Nephron progenitor cell (in vitro differentiated cells): ENCODE measurements at regions not wholly inside any gene's neighbourhood (a gene's known extent, or its start where the extent isn't known, plus 50 kb on each side); places are given as distances from the start of the nearest gene placed in this dataset.

Experiments
- DNase-seq: peaks from one replicate; pipeline ENCODE4 v3.0.0; 2021
- H3K27ac Mint-ChIP-seq: 2 replicates; pipeline ENCODE4 v1.8.0; 2021; ENCODE audit warnings: mild to moderate bottlenecking, moderate library complexity, mixed read lengths
- H3K27me3 Mint-ChIP-seq: 2 replicates; pipeline ENCODE4 v1.8.0; 2021; ENCODE audit warnings: mild to moderate bottlenecking, low read depth, mixed read lengths; ENCODE audit not compliant: poor library complexity
- H3K36me3 Mint-ChIP-seq: 2 replicates; pipeline ENCODE4 v1.8.0; 2021; ENCODE audit warnings: low read depth, mixed read lengths
- H3K4me1 Mint-ChIP-seq: 2 replicates; pipeline ENCODE4 v1.8.0; 2021; ENCODE audit warnings: mixed read lengths
- H3K4me3 Mint-ChIP-seq: 2 replicates; pipeline ENCODE4 v1.8.0; 2021; ENCODE audit warnings: mild to moderate bottlenecking, moderate library complexity, mixed read lengths
- H3K9me3 Mint-ChIP-seq: 2 replicates; pipeline ENCODE4 v1.8.0; 2021; ENCODE audit warnings: mild to moderate bottlenecking, moderate library complexity, mixed read lengths
- CTCF ChIP-seq: fragments of 200-600 bp; sonication (generic); IDR thresholded peaks from 2 replicates; pipeline ENCODE4 v1.5.0; 2021; ENCODE audit warnings: antibody characterized with exemption

GRCh38 chr5:97553604-97554452 is 370.8 kb upstream of the RIOK2 start:
- Mint-ChIP-seq H3K4me1 (no peaks in the 10 kb centered on the region), H3K4me3 (no peak overlapping the region), H3K36me3 (no peaks in the 10 kb centered on the region), H3K9me3 (no peaks in the 10 kb centered on the region), H3K27me3 (peaks cover 3% of the 10 kb centered on the region), H3K27ac (no peak overlapping the region)
- TF ChIP-seq CTCF: no peak
- no peak for DNase-seq

- Mint-ChIP-seq H3K36me3 (no peaks in the 10 kb centered on the region), H3K4me1 (no peaks in the 10 kb centered on the region), H3K4me3 (no peak overlapping the region), H3K27me3 (peaks cover 3% of the 10 kb centered on the region), H3K27ac (no peak overlapping the region), H3K9me3 (no peaks in the 10 kb centered on the region)
- no peak for TF ChIP-seq CTCF
- no peak for DNase-seq
Observed at GRCh38 chr5:97554977-97555643, 372.1 kb upstream of the RIOK2 start.

- Mint-ChIP-seq H3K9me3 (no peaks in the 10 kb centered on the region), H3K4me1 (no peaks in the 10 kb centered on the region), H3K4me3 (no peak overlapping the region), H3K27me3 (peaks cover 3% of the 10 kb centered on the region), H3K36me3 (no peaks in the 10 kb centered on the region), H3K27ac (no peak overlapping the region)
- TF ChIP-seq CTCF: no peak
- DNase-seq: no peak
Observed at GRCh38 chr5:97555644-97555981, 372.6 kb upstream of the RIOK2 start.

GRCh38 chr5:97559827-97560598 is 377.0 kb upstream of the RIOK2 start:
- no peaks in the 10 kb centered on the region for H3K4me1 Mint-ChIP-seq

GRCh38 chr5:97560599-97560993 is 377.5 kb upstream of the RIOK2 start:
- TF ChIP-seq CTCF: no peak
- no peaks in the 10 kb centered on the region for H3K27me3 Mint-ChIP-seq
- no peak for DNase-seq
- H3K36me3 Mint-ChIP-seq: no peaks in the 10 kb centered on the region
- H3K4me3 Mint-ChIP-seq: no peak overlapping the region
- H3K27ac Mint-ChIP-seq: no peak overlapping the region
- no peaks in the 10 kb centered on the region for H3K4me1 Mint-ChIP-seq
- no peaks in the 10 kb centered on the region for H3K9me3 Mint-ChIP-seq

More at GRCh38 chr5:97559827-97560598, 377.0 kb upstream of the RIOK2 start:
- TF ChIP-seq CTCF: no peak
- no peaks in the 10 kb centered on the region for H3K27me3 Mint-ChIP-seq
- no peaks in the 10 kb centered on the region for H3K36me3 Mint-ChIP-seq
- no peak for DNase-seq
- no peak overlapping the region for H3K27ac Mint-ChIP-seq
- H3K4me3 Mint-ChIP-seq: no peak overlapping the region
- no peaks in the 10 kb centered on the region for H3K9me3 Mint-ChIP-seq
